GM12872 (cell line): ENCODE measurements at regions not wholly inside any gene's neighbourhood (a gene's known extent, or its start where the extent isn't known, plus 50 kb on each side); places are given as distances from the start of the nearest gene placed in this dataset.

Experiments used
- CTCF ChIP-seq: IDR thresholded peaks from 3 replicates; pipeline ENCODE4 v1.5.1; 2011; ENCODE audit warnings: low read depth, mild to moderate bottlenecking, low read length, moderate library complexity; ENCODE audit not compliant: insufficient read depth

- TF ChIP-seq CTCF, result no peak
Observed at GRCh38 chr14:22479132-22479531, 109.9 kb downstream of the DAD1 start.

- TF ChIP-seq CTCF, result no peak
Observed at GRCh38 chr14:22478670-22479069, 110.4 kb downstream of the DAD1 start.

- TF ChIP-seq CTCF, result no peak
Observed at GRCh38 chr14:22478247-22478646, 110.8 kb downstream of the DAD1 start.

GRCh38 chr14:22477569-22478194 lies 111.3 kb downstream of the DAD1 start:
- TF ChIP-seq CTCF, result no peak

GRCh38 chr14:22476887-22477286 lies 112.1 kb downstream of the DAD1 start:
- TF ChIP-seq CTCF, result no peak

- no peak for TF ChIP-seq CTCF
Observed at GRCh38 chr14:22476005-22476751, 112.8 kb downstream of the DAD1 start.

GRCh38 chr14:22475381-22475780 lies 113.6 kb downstream of the DAD1 start:
- no peak for TF ChIP-seq CTCF
